NCI-H526 (cell line): ENCODE measurements at regions not wholly inside any gene's neighbourhood (a gene's known extent, or its start where the extent isn't known, plus 50 kb on each side); places are given as distances from the start of the nearest gene placed in this dataset.

Experiments
- DNase-seq, 2 experiments: peaks; one replicate each; lab custom pipeline; 2025; lab: John Stamatoyannopoulos, UW

- DNase-seq, result no peak
Measured at GRCh38 chr21:28342212-28342810, 650.4 kb downstream of the LTN1 start.

- DNase-seq, result no peak
Measured at GRCh38 chr21:28339403-28339802, 653.3 kb downstream of the LTN1 start.

- DNase-seq, result no peak
Measured at GRCh38 chr21:28338701-28339305, 653.9 kb downstream of the LTN1 start.

GRCh38 chr21:28337315-28337714 is 655.4 kb downstream of the LTN1 start:
- peak; percentile 51 to 61 for DNase-seq

- DNase-seq, result peak; percentile 3 to 39
Measured at GRCh38 chr21:28336314-28336713, 656.4 kb downstream of the LTN1 start.

- no peak for DNase-seq
Measured at GRCh38 chr21:28334407-28334806, 658.3 kb downstream of the LTN1 start.

GRCh38 chr21:28333578-28334075 is 659.0 kb downstream of the LTN1 start:
- no peak for DNase-seq

- DNase-seq, result no peak
Measured at GRCh38 chr21:28332796-28333195, 659.9 kb downstream of the LTN1 start.

GRCh38 chr21:28325618-28326017 is 667.1 kb downstream of the LTN1 start:
- DNase-seq, result no peak

GRCh38 chr21:28324690-28325089 is 668.0 kb downstream of the LTN1 start:
- no peak for DNase-seq

- DNase-seq, result no peak
Measured at GRCh38 chr21:28317177-28317950, 675.3 kb downstream of the LTN1 start.

- DNase-seq, result no peak
Measured at GRCh38 chr21:28311411-28312190, 681.1 kb downstream of the LTN1 start.

GRCh38 chr21:28310711-28311110 is 682.0 kb downstream of the LTN1 start:
- no peak for DNase-seq

- DNase-seq, result no peak
Measured at GRCh38 chr21:28310171-28310685, 682.4 kb downstream of the LTN1 start.

GRCh38 chr21:28309596-28309995 is 683.1 kb downstream of the LTN1 start:
- no peak for DNase-seq

- DNase-seq, result no peak
Measured at GRCh38 chr21:28308516-28308915, 684.2 kb downstream of the LTN1 start.

- DNase-seq, result no peak
Measured at GRCh38 chr21:28299946-28300345, 692.7 kb downstream of the LTN1 start.

- DNase-seq, result no peak
Measured at GRCh38 chr21:28298251-28298672, 694.4 kb downstream of the LTN1 start.

- DNase-seq, result no peak
Measured at GRCh38 chr21:28294051-28294450, 698.6 kb downstream of the LTN1 start.

- no peak for DNase-seq
Measured at GRCh38 chr21:28283641-28284490, 708.8 kb downstream of the LTN1 start.

- DNase-seq, result no peak
Measured at GRCh38 chr21:28282833-28283232, 709.8 kb downstream of the LTN1 start.
